GM12878 (cell line): ENCODE measurements at regions not wholly inside any gene's neighbourhood (a gene's known extent, or its start where the extent isn't known, plus 50 kb on each side); places are given as distances from the start of the nearest gene placed in this dataset.

Experiments used
- ATAC-seq: fragments of 200-7000 bp; cut with Tn5 transposase; 3 replicates; pipeline ENCODE4 v1.9.1; 2020; ENCODE audit warnings: mild to moderate bottlenecking, moderate library complexity
- BruUV-seq: library from RNA; stranded (reverse); fragments of 400-500 nt; replicated peaks from 2 replicates; lab custom pipeline; 2021; lab: Mats Ljungman, UMichigan
- CTCF ChIA-PET: fragments of 300-600 bp; sonication (Branson Sonifier 250); formaldehyde crosslinking; extraction: SDS; loops from one replicate; lab custom pipeline; 2021; ENCODE audit warnings: inconsistent platforms; lab: Yijun Ruan, JAX
- POLR2A ChIA-PET: fragments of 350-600 bp; formaldehyde crosslinking; extraction: SDS; loops from one replicate; lab custom pipeline; 2021; ENCODE audit warnings: inconsistent platforms; lab: Charles Lee
- RAD21 ChIA-PET: fragments of 300-600 bp; sonication (Branson Sonifier 250); formaldehyde crosslinking; loops from one replicate; lab custom pipeline; 2023; ENCODE audit warnings: antibody characterized with exemption; ENCODE audit not compliant: unreplicated experiment; lab: Charles Lee
- SMC1A ChIA-PET: fragments of 300-600 bp; sonication (Branson Sonifier 250); formaldehyde crosslinking; loops from one replicate; lab custom pipeline; 2023; ENCODE audit not compliant: unreplicated experiment, uncharacterized antibody; lab: Charles Lee
- DNase-seq: peaks from one replicate; pipeline ENCODE4 v3.0.0-alpha.2; 2011; ENCODE audit warnings: low read depth, low spot score
- FAIRE-seq: peaks from 3 replicates; lab custom pipeline; 2011; peaks lifted over from hg19 to GRCh38; lab: Jason Lieb, UNC
- H2AFZ ChIP-seq: 2 replicates; pipeline ENCODE4 v1.6.0; 2011; ENCODE audit warnings: low read depth, low read length, control low read depth; ENCODE audit not compliant: control insufficient read depth
- H3K27ac ChIP-seq: 2 replicates; pipeline ENCODE4 v1.5.1; 2011; ENCODE audit warnings: control low read depth; ENCODE audit not compliant: control insufficient read depth, insufficient read depth
- H3K27me3 ChIP-seq, 2 experiments: replicated peaks in 1 of 2; 2 replicates each; pipeline versions ENCODE4 v1.6.0 to v1.6.1; 2011; ENCODE audit warnings: low read length in 1 of 2; ENCODE audit not compliant: control insufficient read depth in 2 of 2, insufficient read depth in 2 of 2
- H3K36me3 ChIP-seq, 2 experiments: 2 replicates each; pipeline ENCODE4 v1.5.1; 2011; ENCODE audit warnings: low read length in 1 of 2; ENCODE audit not compliant: control insufficient read depth in 2 of 2, insufficient read depth in 2 of 2
- H3K4me1 ChIP-seq: 2 replicates; pipeline ENCODE4 v1.6.1; 2011; ENCODE audit warnings: mild to moderate bottlenecking, low read length, moderate library complexity, mixed read lengths; ENCODE audit not compliant: control insufficient read depth, insufficient read depth
- H3K4me2 ChIP-seq: 2 replicates; pipeline ENCODE4 v1.6.0; 2011; ENCODE audit warnings: control low read depth; ENCODE audit not compliant: control insufficient read depth, insufficient read depth
- H3K4me3 ChIP-seq: fragments of 200-600 bp; sonication (generic); 2 replicates; pipeline ENCODE4 v1.5.1; 2016
- H3K79me2 ChIP-seq: 2 replicates; pipeline ENCODE4 v1.6.0; 2011; ENCODE audit warnings: low read length; ENCODE audit not compliant: control insufficient read depth, insufficient read depth
- H3K9ac ChIP-seq: 2 replicates; pipeline ENCODE4 v1.8.0; 2011; ENCODE audit warnings: low read length, control low read depth, mixed read lengths; ENCODE audit not compliant: control insufficient read depth, insufficient read depth
- H3K9me3 ChIP-seq: replicated peaks from 3 replicates; pipeline ENCODE4 v1.5.1; 2011; ENCODE audit warnings: mild to moderate bottlenecking, low read length; ENCODE audit not compliant: control insufficient read depth, insufficient read depth
- H4K20me1 ChIP-seq: 2 replicates; pipeline ENCODE4 v1.6.0; 2011; ENCODE audit not compliant: control insufficient read depth, insufficient read depth
- ATF2 ChIP-seq: IDR thresholded peaks from 2 replicates; pipeline ENCODE4 v1.6.1; 2012; ENCODE audit warnings: low read length, inconsistent platforms
- BACH1 ChIP-seq: fragments of 450-650 bp; IDR thresholded peaks from 2 replicates; pipeline ENCODE4 v1.6.1; 2017; ENCODE audit warnings: mild to moderate bottlenecking, borderline replicate concordance
- GATAD2B ChIP-seq: fragments of 450-650 bp; conservative IDR thresholded peaks from 2 replicates; pipeline ENCODE4 v1.6.1; 2017; ENCODE audit warnings: low read depth, mild to moderate bottlenecking, moderate library complexity
- HCFC1 ChIP-seq: fragments of 150-350 bp; IDR thresholded peaks from 2 replicates; pipeline ENCODE4 v1.6.1; 2014; ENCODE audit warnings: low read length
- KLF5 ChIP-seq: fragments of 450-650 bp; IDR thresholded peaks from 2 replicates; pipeline ENCODE4 v1.6.1; 2014; ENCODE audit warnings: mild to moderate bottlenecking; ENCODE audit not compliant: partially characterized antibody
- RAD51 ChIP-seq: fragments of 450-650 bp; IDR thresholded peaks from 2 replicates; pipeline ENCODE4 v1.6.1; 2016; ENCODE audit warnings: moderate library complexity, mild to moderate bottlenecking, inconsistent platforms
- STAT3 ChIP-seq: IDR thresholded peaks from 2 replicates; pipeline ENCODE4 v1.6.1; 2011; ENCODE audit warnings: low read depth, low read length, improper control_type of control experiment
- WRNIP1 ChIP-seq: IDR thresholded peaks from 2 replicates; pipeline ENCODE4 v1.6.1; 2011; ENCODE audit warnings: low read depth, low read length, improper control_type of control experiment, borderline replicate concordance
- WGBS: methylation state at CpG from one replicate; pipeline ENCODE4 v1.1.6; 2016; ENCODE audit warnings: low lambda C conversion rate; ENCODE audit not compliant: insufficient replicate concordance, insufficient coverage; ENCODE audit errors: missing lambda C conversion rate; 5-methylcytosine and 5-hydroxymethylcytosine counted together
- in situ Hi-C: fragments of 300-500 bp; cut with MboI; formaldehyde crosslinking; loops from 9 replicates; pipeline ENCODE4 v1.14.3; 2018; ENCODE audit warnings: mixed read lengths
- intact Hi-C: fragments of 100-400 bp; cut with micrococcal nuclease; formaldehyde crosslinking; loops from one replicate; pipeline ENCODE4 v1.14.2; 2022; ENCODE audit not compliant: unreplicated experiment

- Histone ChIP-seq H3K79me2 (no peaks in the 10 kb centered on the region), H3K27ac (no peak overlapping the region), H3K9me3 (no peaks in the 10 kb centered on the region; the same call in 2 of the 3 replicates), H3K4me3 (no peak overlapping the region), H4K20me1 (no peaks in the 10 kb centered on the region), H3K9ac (no peak overlapping the region), H2AFZ (no peak overlapping the region), H3K36me3 (no peaks in the 10 kb centered on the region), H3K4me1 (no peaks in the 10 kb centered on the region), H3K4me2 (no peak overlapping the region), H3K27me3 (no peaks in the 10 kb centered on the region)
- ChIA-PET CTCF (no interaction called here), RAD21 (no interaction called here), SMC1A (no interaction called here), POLR2A (no interaction called here)
- ATAC-seq (no peak), DNase-seq (no peak), FAIRE-seq (no peak)
- TF ChIP-seq RAD51 = no peak
- no peak for TF ChIP-seq WRNIP1
- no peak for TF ChIP-seq KLF5
- no peak for TF ChIP-seq STAT3
- TF ChIP-seq GATAD2B = no peak
- no peak for TF ChIP-seq HCFC1
- no peak for TF ChIP-seq ATF2
- TF ChIP-seq BACH1 = no peak
- WGBS = 14% methylated on average over 3 of the region's 3 CpGs
- in situ Hi-C loops = no loop called here
- intact Hi-C loops = no loop called here
- no TSS peak for BruUV-seq
These were observed 83.2 kb downstream of the IRX3 start for GRCh38 chr16:54203384-54203783.
